K562 (cell line): ENCODE measurements at regions not wholly inside any gene's neighbourhood (a gene's known extent, or its start where the extent isn't known, plus 50 kb on each side); places are given as distances from the start of the nearest gene placed in this dataset.

Experiments
- ATAC-seq: fragments of 200-7000 bp; cut with Tn5 transposase; 3 replicates; pipeline ENCODE4 v1.9.1; 2020; ENCODE audit warnings: moderate library complexity
- BruUV-seq: library from RNA; stranded (reverse); fragments of 400-500 nt; replicated peaks from 2 replicates; lab custom pipeline; 2021; lab: Mats Ljungman, UMichigan
- CTCF ChIA-PET: fragments of 300-600 bp; formaldehyde crosslinking; extraction: SDS; loops from one replicate; lab custom pipeline; 2021; ENCODE audit warnings: low intra/inter-chr PET ratio; lab: Yijun Ruan, JAX
- POLR2A ChIA-PET: fragments of 300-600, 350-650 bp; sonication (Branson Sonifier 250); formaldehyde crosslinking; extraction: SDS; loops from one replicate; lab custom pipeline; 2021; ENCODE audit warnings: antibody characterized with exemption, inconsistent platforms; lab: Yijun Ruan, JAX
- DNase-seq, 4 experiments: peaks; one replicate each; pipeline versions ENCODE4 v3.0.0 to v3.0.0-alpha.2; 2011 to 2018; ENCODE audit warnings: low spot score in 3 of 4, mixed read lengths in 3 of 4; ENCODE audit errors: extremely low read depth in 1 of 4
- FAIRE-seq: peaks from 2 replicates; lab custom pipeline; 2011; peaks lifted over from hg19 to GRCh38; lab: Jason Lieb, UNC
- H2AFZ ChIP-seq: 2 replicates; pipeline ENCODE4 v1.6.0; 2011; ENCODE audit warnings: low read depth, low read length, control low read depth, inconsistent platforms
- H3K27ac ChIP-seq: fragments of 200-600 bp; 3 replicates; pipeline ENCODE4 v1.8.0; 2011; ENCODE audit warnings: low read depth, mild to moderate bottlenecking, control low read depth, inconsistent platforms, low read length, moderate library complexity, mixed read lengths; ENCODE audit errors: extremely low read depth
- H3K27me3 ChIP-seq, 2 experiments: fragments of 300-600 bp in 1 of 2; 2 replicates in 1 of 2; 3 replicates in 1 of 2; pipeline versions ENCODE4 v1.6.0 to v1.8.0; 2011; ENCODE audit warnings: inconsistent platforms in 2 of 2, low read length in 2 of 2, mild to moderate bottlenecking in 1 of 2, mixed read lengths in 1 of 2, moderate library complexity in 1 of 2; ENCODE audit not compliant: control insufficient read depth in 2 of 2, insufficient read depth in 2 of 2
- H3K36me3 ChIP-seq: fragments of 300-600 bp; 3 replicates; pipeline ENCODE4 v1.8.0; 2011; ENCODE audit warnings: mild to moderate bottlenecking, low read length, inconsistent platforms; ENCODE audit not compliant: control insufficient read depth, insufficient read depth
- H3K4me1 ChIP-seq, 2 experiments: fragments of 200-600 bp in 1 of 2; replicated peaks in 1 of 2; 2 replicates in 1 of 2; 3 replicates in 1 of 2; pipeline versions ENCODE4 v1.5.1 to v1.8.0; 2011; ENCODE audit warnings: inconsistent platforms in 2 of 2, low read length in 2 of 2, mild to moderate bottlenecking in 1 of 2, mixed read lengths in 1 of 2, moderate library complexity in 1 of 2; ENCODE audit not compliant: control insufficient read depth in 2 of 2, insufficient read depth in 2 of 2
- H3K4me2 ChIP-seq: 2 replicates; pipeline ENCODE4 v1.6.1; 2011; ENCODE audit warnings: low read length, control low read depth, inconsistent platforms, mixed read lengths; ENCODE audit not compliant: insufficient read depth
- H3K4me3 ChIP-seq: fragments of 200-600 bp; sonication (generic), shearing (Covaris generic); 2 replicates; pipeline ENCODE4 v1.5.1; 2016; ENCODE audit warnings: control low read depth, inconsistent platforms
- H3K79me2 ChIP-seq: fragments of 200-600 bp; 3 replicates; pipeline ENCODE4 v1.8.0; 2011; ENCODE audit warnings: low read length, inconsistent platforms; ENCODE audit not compliant: control insufficient read depth, insufficient read depth
- H3K9ac ChIP-seq, 2 experiments: 2 replicates each; pipeline versions ENCODE4 v1.6.0 to v1.6.1; 2011; ENCODE audit warnings: low read depth in 2 of 2, low read length in 2 of 2, control low read depth in 1 of 2, inconsistent platforms in 1 of 2, mild to moderate bottlenecking in 1 of 2, mixed read lengths in 1 of 2; ENCODE audit not compliant: insufficient read depth in 1 of 2
- H3K9me1 ChIP-seq: one replicate; pipeline ENCODE4 v1.6.0; 2011; ENCODE audit warnings: inconsistent platforms, mild to moderate bottlenecking, low read length, moderate library complexity; ENCODE audit not compliant: control insufficient read depth, insufficient read depth
- H3K9me3 ChIP-seq: replicated peaks from 2 replicates; pipeline ENCODE4 v1.5.1; 2011; ENCODE audit warnings: low read depth, low read length, inconsistent platforms; ENCODE audit not compliant: control insufficient read depth, insufficient read depth
- H4K20me1 ChIP-seq: replicated peaks from 2 replicates; pipeline ENCODE4 v1.6.1; 2011; ENCODE audit warnings: low read length, inconsistent platforms, mixed read lengths; ENCODE audit not compliant: control insufficient read depth, insufficient read depth
- CHD2 ChIP-seq: IDR thresholded peaks from 2 replicates; pipeline ENCODE4 v1.6.1; 2011; ENCODE audit warnings: low read depth, low read length
- DACH1 ChIP-seq: fragments of 450-650 bp; IDR thresholded peaks from 2 replicates; pipeline ENCODE4 v1.6.1; 2018; ENCODE audit not compliant: partially characterized antibody
- ETS2 ChIP-seq: IDR thresholded peaks from 2 replicates; pipeline ENCODE4 v1.6.1; 2016; ENCODE audit warnings: borderline replicate concordance, missing genetic modification characterization, mild to moderate bottlenecking, moderate library complexity, missing compliant biosample characterization; ENCODE audit not compliant: poor library complexity, severe bottlenecking
- MED1 ChIP-seq: sonication (generic); formaldehyde crosslinking; IDR thresholded peaks from 2 replicates; pipeline ENCODE4 v1.8.1; 2023; ENCODE audit warnings: missing genetic modification reagents, borderline replicate concordance
- MEF2A ChIP-seq: IDR thresholded peaks from 2 replicates; pipeline ENCODE4 v1.6.1; 2011; ENCODE audit warnings: low read depth, mild to moderate bottlenecking, low read length, moderate library complexity; ENCODE audit not compliant: control insufficient read depth
- PATZ1 ChIP-seq: fragments of 250-450 bp; sonication (Bioruptor Pico); IDR thresholded peaks from 2 replicates; pipeline ENCODE4 v1.5.0; 2020; ENCODE audit warnings: mild to moderate bottlenecking, borderline replicate concordance
- PML ChIP-seq: IDR thresholded peaks from 2 replicates; pipeline ENCODE4 v1.6.1; 2012; ENCODE audit warnings: low read length, inconsistent platforms
- TAF15 ChIP-seq: fragments of 200-400 bp; formaldehyde crosslinking; IDR thresholded peaks from 2 replicates; pipeline ENCODE4 v1.6.1; 2017; ENCODE audit warnings: mild to moderate bottlenecking, low read depth, low read length, moderate library complexity
- TEAD1 ChIP-seq, 2 experiments: fragments of 450-650 bp in 1 of 2; sonication (generic) in 1 of 2; formaldehyde crosslinking; IDR thresholded peaks; 2 replicates each; pipeline versions ENCODE4 v1.4.0 to v1.8.0; 2020 to 2022; ENCODE audit warnings: mild to moderate bottlenecking in 2 of 2, missing genetic modification reagents in 1 of 2
- ZBTB49 ChIP-seq: sonication (generic); formaldehyde crosslinking; IDR thresholded peaks from 2 replicates; pipeline ENCODE4 v1.8.0; 2022; ENCODE audit warnings: missing genetic modification reagents, mild to moderate bottlenecking, borderline replicate concordance
- ZC3H8 ChIP-seq: fragments of 450-650 bp; IDR thresholded peaks from 2 replicates; pipeline ENCODE4 v1.6.1; 2017
- ZNF699 ChIP-seq: fragments of 250-450 bp; sonication (Bioruptor Pico); IDR thresholded peaks from 2 replicates; pipeline ENCODE4 v1.8.0; 2021; ENCODE audit warnings: mild to moderate bottlenecking, moderate library complexity; ENCODE audit not compliant: insufficient replicate concordance
- WGBS: fragments of 100-300 bp; shearing (Covaris generic); methylation state at CpG from one replicate; pipeline ENCODE4 v1.1.6; 2016; ENCODE audit warnings: low coverage, mixed read lengths; ENCODE audit not compliant: insufficient coverage; ENCODE audit errors: missing lambda C conversion rate; 5-methylcytosine and 5-hydroxymethylcytosine counted together
- in situ Hi-C: fragments of 300-500 bp; cut with MboI; formaldehyde crosslinking; loops from 4 replicates; pipeline ENCODE4 v1.15.0; 2018; ENCODE audit warnings: inconsistent platforms, mixed read lengths
- intact Hi-C: fragments of 100-400 bp; cut with micrococcal nuclease; formaldehyde crosslinking; loops from 2 replicates; pipeline ENCODE4 v1.14.2; 2022

- TF ChIP-seq PATZ1 (CRISPR knock-in tag) (no peak), MED1 (no peak), TAF15 (no peak)
Observed at GRCh38 chr1:43042127-43042526, 83.5 kb upstream of the SLC2A1 start (continued).

GRCh38 chr1:43041591-43041990, 82.9 kb upstream of the SLC2A1 start:
- H3K9me1 ChIP-seq = no peaks in the 10 kb centered on the region
- TF ChIP-seq ETS2 (tag) (no peak), ZNF699 (CRISPR knock-in tag) (no peak), MEF2A (no peak), CHD2 (no peak), DACH1 (no peak), ZBTB49 (CRISPR knock-in tag) (no peak), ZC3H8 (no peak), PML (no peak), TEAD1 (CRISPR knock-in tag; IDR thresholded peaks at IDR 0.05) (no peak)
- intact Hi-C loops (no loop called here), in situ Hi-C loops (no loop called here)
- BruUV-seq = no TSS peak
- H3K4me1 ChIP-seq = peaks cover 6 to 20% of the 10 kb centered on the region in 2 experiments
- H3K9ac ChIP-seq = no peak overlapping the region
- no peak for DNase-seq
- no peaks in the 10 kb centered on the region for H3K36me3 ChIP-seq
- H3K9me3 ChIP-seq = 0 out of 2 replicates have a peak, but pooled peaks cover 3% of the 10 kb centered on the region
- no peak for ATAC-seq
- no peak overlapping the region for H2AFZ ChIP-seq
- 43% methylated on average over 3 of the region's 3 CpGs for WGBS
- H3K4me3 ChIP-seq = no peak overlapping the region
- ChIA-PET CTCF (no interaction called here), POLR2A (interaction anchor here (0.8 to 1.1 kb wide), 3 partner anchors 9 to 15 kb away, joined by 3 to 5 read pairs (median 4); no protein-coding TSS in a partner anchor)
- FAIRE-seq = no peak
- H3K27me3 ChIP-seq = 0 out of 5 replicates have a peak, but pooled peaks cover 0 to 3% of the 10 kb centered on the region in 2 experiments
- no peak overlapping the region for H3K27ac ChIP-seq
- no peak overlapping the region for H3K4me2 ChIP-seq
- H4K20me1 ChIP-seq = no peaks in the 10 kb centered on the region; the same call in 1 of the 2 replicates
- H3K79me2 ChIP-seq = no peaks in the 10 kb centered on the region
